H9 (cell line): ENCODE measurements at regions not wholly inside any gene's neighbourhood (a gene's known extent, or its start where the extent isn't known, plus 50 kb on each side); places are given as distances from the start of the nearest gene placed in this dataset.

Experiments used
- DNase-seq: peaks from one replicate; pipeline ENCODE4 v3.0.0-alpha.2; 2017
- H2AFZ ChIP-seq: one replicate; pipeline ENCODE4 v1.6.1; 2013; ENCODE audit warnings: mild to moderate bottlenecking, low read length, control low read depth, moderate library complexity
- H2AK5ac ChIP-seq: 2 replicates; pipeline ENCODE4 v1.6.1; 2013; ENCODE audit warnings: low read length, control low read depth, mixed read lengths; ENCODE audit not compliant: insufficient read length
- H2BK120ac ChIP-seq: one replicate; pipeline ENCODE4 v1.6.1; 2013; ENCODE audit warnings: low read depth, mild to moderate bottlenecking, low read length, control low read depth, inconsistent platforms; ENCODE audit not compliant: poor library complexity, severe bottlenecking
- H2BK12ac ChIP-seq: 2 replicates; pipeline ENCODE4 v1.6.1; 2013; ENCODE audit warnings: low read length, control low read depth, mixed read lengths, low read depth; ENCODE audit not compliant: insufficient read length
- H2BK15ac ChIP-seq: 2 replicates; pipeline ENCODE4 v1.6.1; 2013; ENCODE audit warnings: low read depth, low read length, control low read depth
- H2BK20ac ChIP-seq: one replicate; pipeline ENCODE4 v1.6.1; 2013; ENCODE audit warnings: low read depth, mild to moderate bottlenecking, low read length, control low read depth, inconsistent platforms; ENCODE audit not compliant: poor library complexity, severe bottlenecking
- H2BK5ac ChIP-seq: 2 replicates; pipeline ENCODE4 v1.6.1; 2013; ENCODE audit warnings: low read length, control low read depth, mixed read lengths; ENCODE audit not compliant: insufficient read length
- H3K14ac ChIP-seq: 2 replicates; pipeline ENCODE4 v1.6.1; 2013; ENCODE audit warnings: low read length, control low read depth; ENCODE audit not compliant: insufficient read depth
- H3K18ac ChIP-seq: 2 replicates; pipeline ENCODE4 v1.6.1; 2013; ENCODE audit warnings: low read depth, mild to moderate bottlenecking, mixed read lengths, low read length, control low read depth; ENCODE audit not compliant: insufficient read length
- H3K23ac ChIP-seq: 2 replicates; pipeline ENCODE4 v1.6.1; 2013; ENCODE audit warnings: low read length, control low read depth, mixed read lengths, low read depth; ENCODE audit not compliant: insufficient read length
- H3K23me2 ChIP-seq: 2 replicates; pipeline ENCODE4 v1.6.1; 2013; ENCODE audit warnings: low read depth, mild to moderate bottlenecking, mixed read lengths, low read length, control low read depth; ENCODE audit not compliant: insufficient read length, poor library complexity, severe bottlenecking
- H3K27ac ChIP-seq: 2 replicates; pipeline ENCODE4 v1.5.1; 2013; ENCODE audit warnings: low read length, control low read depth, mixed read lengths, low read depth; ENCODE audit not compliant: insufficient read length
- H3K27me3 ChIP-seq: 2 replicates; pipeline ENCODE4 v1.6.1; 2013; ENCODE audit warnings: low read length, control low read depth, inconsistent platforms; ENCODE audit not compliant: insufficient read depth
- H3K4ac ChIP-seq: 2 replicates; pipeline ENCODE4 v1.6.1; 2013; ENCODE audit warnings: low read depth, mild to moderate bottlenecking, control low read depth, inconsistent platforms, low read length, moderate library complexity
- H3K4me1 ChIP-seq: 2 replicates; pipeline ENCODE4 v1.6.1; 2013; ENCODE audit warnings: low read length, control low read depth, inconsistent platforms; ENCODE audit not compliant: insufficient read depth
- H3K4me2 ChIP-seq: 2 replicates; pipeline ENCODE4 v1.6.1; 2013; ENCODE audit warnings: low read length, control low read depth, mixed read lengths; ENCODE audit not compliant: insufficient read length, insufficient read depth
- H3K56ac ChIP-seq: 2 replicates; pipeline ENCODE4 v1.6.1; 2013; ENCODE audit warnings: low read depth, mild to moderate bottlenecking, mixed read lengths, low read length, control low read depth; ENCODE audit not compliant: insufficient read length
- H3K79me1 ChIP-seq: 2 replicates; pipeline ENCODE4 v1.6.1; 2013; ENCODE audit warnings: low read depth, mild to moderate bottlenecking, moderate library complexity, low read length, control low read depth, inconsistent platforms; ENCODE audit not compliant: insufficient read depth, poor library complexity, severe bottlenecking
- H3K79me2 ChIP-seq: 2 replicates; pipeline ENCODE4 v1.6.1; 2013; ENCODE audit warnings: low read length, control low read depth, inconsistent platforms; ENCODE audit not compliant: insufficient read depth
- H3K9ac ChIP-seq: 2 replicates; pipeline ENCODE4 v1.6.1; 2013; ENCODE audit warnings: low read length, control low read depth, mixed read lengths; ENCODE audit not compliant: insufficient read length; ENCODE audit errors: extremely low read depth
- H3K9me3 ChIP-seq: one replicate; pipeline ENCODE4 v1.6.1; 2013; ENCODE audit warnings: low read depth, low read length, inconsistent platforms; ENCODE audit not compliant: control insufficient read depth
- H3T11ph ChIP-seq: one replicate; pipeline ENCODE4 v1.6.1; 2013; ENCODE audit warnings: mild to moderate bottlenecking, low read length, control low read depth, inconsistent platforms
- H4K20me1 ChIP-seq: one replicate; pipeline ENCODE4 v1.6.1; 2013; ENCODE audit not compliant: control insufficient read depth, insufficient read length, insufficient read depth
- H4K5ac ChIP-seq: 2 replicates; pipeline ENCODE4 v1.6.1; 2013; ENCODE audit warnings: low read depth, mild to moderate bottlenecking, mixed read lengths, low read length, control low read depth; ENCODE audit not compliant: insufficient read length
- H4K8ac ChIP-seq: replicated peaks from 2 replicates; pipeline ENCODE4 v1.6.1; 2013; ENCODE audit warnings: low read length, control low read depth, mixed read lengths, low read depth; ENCODE audit not compliant: insufficient read length
- H4K91ac ChIP-seq: 2 replicates; pipeline ENCODE4 v1.6.1; 2013; ENCODE audit warnings: low read depth, mild to moderate bottlenecking, moderate library complexity, mixed read lengths, low read length, control low read depth; ENCODE audit not compliant: insufficient read length
- H3K27ac Mint-ChIP-seq, 3 experiments: 2 replicates in 2 of 3; 3 replicates in 1 of 3; pipeline ENCODE4 v1.8.0; 2020 to 2021; ENCODE audit warnings: mixed read lengths in 3 of 3, mild to moderate bottlenecking in 1 of 3, moderate library complexity in 1 of 3
- H3K27me3 Mint-ChIP-seq: 2 replicates; pipeline ENCODE4 v1.8.0; 2021; ENCODE audit warnings: low read depth, mild to moderate bottlenecking, moderate library complexity, mixed read lengths
- H3K36me3 Mint-ChIP-seq, 3 experiments: 2 replicates in 2 of 3; 3 replicates in 1 of 3; pipeline ENCODE4 v1.8.0; 2020 to 2021; ENCODE audit warnings: low read depth in 3 of 3, mixed read lengths in 3 of 3; ENCODE audit not compliant: insufficient read depth in 1 of 3
- H3K4me1 Mint-ChIP-seq, 2 experiments: 2 replicates each; pipeline ENCODE4 v1.8.0; 2020; ENCODE audit warnings: mixed read lengths in 2 of 2
- H3K4me3 Mint-ChIP-seq, 2 experiments: 2 replicates in 1 of 2; 3 replicates in 1 of 2; pipeline ENCODE4 v1.8.0; 2020 to 2021; ENCODE audit warnings: mild to moderate bottlenecking in 2 of 2, mixed read lengths in 2 of 2, moderate library complexity in 1 of 2
- H3K9me3 Mint-ChIP-seq, 2 experiments: 2 replicates in 1 of 2; 3 replicates in 1 of 2; pipeline ENCODE4 v1.8.0; 2020; ENCODE audit warnings: mild to moderate bottlenecking in 2 of 2, mixed read lengths in 2 of 2, moderate library complexity in 1 of 2
- TF ChIP-seq, protein P1 (sequence below): fragments of 200-600 bp; sonication (generic); conservative IDR thresholded peaks from 3 replicates; pipeline ENCODE4 v1.8.0; 2021; ENCODE audit warnings: antibody characterized with exemption, mild to moderate bottlenecking

DNA sequence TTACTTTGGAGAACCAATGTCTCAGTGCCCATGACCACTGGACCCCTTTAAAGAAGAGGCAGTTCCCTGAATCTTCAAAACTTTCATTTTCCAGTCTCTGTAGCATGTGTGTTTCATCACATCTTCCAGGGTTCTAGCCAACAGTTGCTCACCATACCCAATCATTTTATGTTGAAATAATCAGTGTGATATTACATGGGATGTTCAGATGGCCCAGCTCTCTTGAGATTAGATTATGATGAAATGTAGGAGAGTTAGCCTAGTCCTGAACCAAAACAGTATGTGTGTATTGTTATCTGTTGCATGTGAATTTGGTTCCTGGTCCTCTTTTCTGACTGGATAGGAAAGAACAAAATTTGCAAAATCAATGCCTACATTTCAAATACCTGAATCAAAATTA lies 144.5 kb downstream of the ANKRD7 start:
- Histone ChIP-seq H3K14ac (no peak overlapping the region), H3K23ac (no peak overlapping the region), H3K4me2 (no peak overlapping the region), H2BK120ac (no peak overlapping the region), H3K27ac (no peak overlapping the region), H3K79me1 (no peaks in the 10 kb centered on the region), H4K20me1 (no peaks in the 10 kb centered on the region), H3K9ac (no peak overlapping the region), H3K18ac (no peak overlapping the region), H3K56ac (no peak overlapping the region), H3K79me2 (no peaks in the 10 kb centered on the region), H3K9me3 (no peaks in the 10 kb centered on the region), H3K23me2 (no peaks in the 10 kb centered on the region), H3K4me1 (no peaks in the 10 kb centered on the region), H2BK20ac (no peak overlapping the region), H3K4ac (no peak overlapping the region), H2BK5ac (no peak overlapping the region), H4K5ac (no peak overlapping the region), H3K27me3 (no peaks in the 10 kb centered on the region), H3T11ph (no peak overlapping the region), H2BK15ac (no peak overlapping the region), H4K8ac (no peak overlapping the region), H2BK12ac (no peak overlapping the region), H2AK5ac (no peak overlapping the region), H4K91ac (no peak overlapping the region), H2AFZ (no peak overlapping the region)
- TF ChIP-seq, protein P1, sequence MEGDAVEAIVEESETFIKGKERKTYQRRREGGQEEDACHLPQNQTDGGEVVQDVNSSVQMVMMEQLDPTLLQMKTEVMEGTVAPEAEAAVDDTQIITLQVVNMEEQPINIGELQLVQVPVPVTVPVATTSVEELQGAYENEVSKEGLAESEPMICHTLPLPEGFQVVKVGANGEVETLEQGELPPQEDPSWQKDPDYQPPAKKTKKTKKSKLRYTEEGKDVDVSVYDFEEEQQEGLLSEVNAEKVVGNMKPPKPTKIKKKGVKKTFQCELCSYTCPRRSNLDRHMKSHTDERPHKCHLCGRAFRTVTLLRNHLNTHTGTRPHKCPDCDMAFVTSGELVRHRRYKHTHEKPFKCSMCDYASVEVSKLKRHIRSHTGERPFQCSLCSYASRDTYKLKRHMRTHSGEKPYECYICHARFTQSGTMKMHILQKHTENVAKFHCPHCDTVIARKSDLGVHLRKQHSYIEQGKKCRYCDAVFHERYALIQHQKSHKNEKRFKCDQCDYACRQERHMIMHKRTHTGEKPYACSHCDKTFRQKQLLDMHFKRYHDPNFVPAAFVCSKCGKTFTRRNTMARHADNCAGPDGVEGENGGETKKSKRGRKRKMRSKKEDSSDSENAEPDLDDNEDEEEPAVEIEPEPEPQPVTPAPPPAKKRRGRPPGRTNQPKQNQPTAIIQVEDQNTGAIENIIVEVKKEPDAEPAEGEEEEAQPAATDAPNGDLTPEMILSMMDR = no peak
- Mint-ChIP-seq H3K36me3 (no peaks in the 10 kb centered on the region), H3K27ac (no peak overlapping the region), H3K9me3 (no peaks in the 10 kb centered on the region), H3K27me3 (no peaks in the 10 kb centered on the region), H3K4me3 (no peak overlapping the region), H3K4me1 (no peaks in the 10 kb centered on the region)
- no peak for DNase-seq
